ENCODE measurements at regions not wholly inside any gene's neighbourhood (a gene's known extent, or its start where the extent isn't known, plus 50 kb on each side); places are given as distances from the start of the nearest gene placed in this dataset.
"Not testable (repeated sequence)": the region's sequence is repeated elsewhere in the genome, so short reads cannot be mapped to it uniquely, and the experiment has no call there.

GRCh38 chr14:51465486-51465885 lies 186.2 kb upstream of the FRMD6 start:
- no peaks in the 10 kb centered on the region for H3K4me1 Mint-ChIP-seq
- no peak overlapping the region for H3K27ac Mint-ChIP-seq (ENCODE audit: unreplicated experiment)
- H3K9me3 Mint-ChIP-seq: no peaks in the 10 kb centered on the region
- no peaks in the 10 kb centered on the region for H3K27me3 Mint-ChIP-seq (ENCODE audit: low read depth)
- no peak overlapping the region for H3K4me3 Mint-ChIP-seq
- TF ChIP-seq CTCF (conservative IDR thresholded peaks at IDR 0.05): no peak
- peaks cover 2% of the 10 kb centered on the region for H3K36me3 Mint-ChIP-seq (ENCODE audit: low read depth)
- no peak for DNase-seq (ENCODE audit: low read depth, low spot score)

DNA sequence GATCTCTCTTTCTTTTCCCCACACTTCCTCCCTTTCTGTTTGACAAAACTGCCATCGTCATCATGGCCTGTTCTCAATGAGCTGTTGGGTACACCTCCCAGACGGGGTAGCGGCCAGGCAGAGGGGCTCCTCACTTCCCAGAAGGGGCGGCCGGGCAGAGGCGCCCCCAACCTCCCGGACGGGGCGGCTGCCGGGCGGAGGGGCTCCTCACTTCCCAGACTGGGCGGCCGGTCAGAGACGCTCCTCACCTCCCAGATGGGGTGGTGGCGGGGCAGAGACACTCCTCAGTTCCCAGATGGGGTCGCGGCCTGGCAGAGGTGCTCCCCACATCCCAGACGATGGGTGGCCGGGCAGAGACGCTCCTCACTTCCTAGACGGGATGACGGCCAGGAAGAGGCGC lies 184.3 kb upstream of the FRMD6 start:
- not testable (repeated sequence) for H3K9me3 Mint-ChIP-seq; H3K4me3 Mint-ChIP-seq; H3K36me3 Mint-ChIP-seq (ENCODE audit: low read depth); H3K27ac Mint-ChIP-seq (ENCODE audit: unreplicated experiment); H3K27me3 Mint-ChIP-seq (ENCODE audit: low read depth); DNase-seq (ENCODE audit: low read depth, low spot score); H3K4me1 Mint-ChIP-seq

- DNase-seq (ENCODE audit: low read depth, low spot score): no peak
- Mint-ChIP-seq H3K4me1 (peaks cover under 1% of the 10 kb centered on the region), H3K9me3 (no peaks in the 10 kb centered on the region), H3K4me3 (no peak overlapping the region), H3K27me3 (ENCODE audit: low read depth) (no peaks in the 10 kb centered on the region), H3K36me3 (ENCODE audit: low read depth) (peaks cover 2% of the 10 kb centered on the region), H3K27ac (ENCODE audit: unreplicated experiment) (no peak overlapping the region)
- TF ChIP-seq CTCF (conservative IDR thresholded peaks at IDR 0.05): no peak
Measured at GRCh38 chr14:51468523-51468922, 183.2 kb upstream of the FRMD6 start.

- no peak for DNase-seq (ENCODE audit: low read depth, low spot score)
- Mint-ChIP-seq H3K4me1 (peaks cover 9% of the 10 kb centered on the region), H3K27me3 (ENCODE audit: low read depth) (no peaks in the 10 kb centered on the region), H3K27ac (ENCODE audit: unreplicated experiment) (no peak overlapping the region), H3K36me3 (ENCODE audit: low read depth) (no peaks in the 10 kb centered on the region), H3K9me3 (no peaks in the 10 kb centered on the region), H3K4me3 (no peak overlapping the region)
- TF ChIP-seq CTCF (conservative IDR thresholded peaks at IDR 0.05): no peak
Measured at GRCh38 chr14:51472881-51473280, 178.8 kb upstream of the FRMD6 start.

- H3K4me1 Mint-ChIP-seq: peaks cover 9% of the 10 kb centered on the region
- H3K27me3 Mint-ChIP-seq (ENCODE audit: low read depth): no peaks in the 10 kb centered on the region
- no peaks in the 10 kb centered on the region for H3K9me3 Mint-ChIP-seq
- TF ChIP-seq CTCF (conservative IDR thresholded peaks at IDR 0.05): no peak
- H3K4me3 Mint-ChIP-seq: no peak overlapping the region
- H3K36me3 Mint-ChIP-seq (ENCODE audit: low read depth): no peaks in the 10 kb centered on the region
- H3K27ac Mint-ChIP-seq (ENCODE audit: unreplicated experiment): no peak overlapping the region
- DNase-seq (ENCODE audit: low read depth, low spot score): no peak
Measured at GRCh38 chr14:51473351-51473750, 178.4 kb upstream of the FRMD6 start.

- no peak overlapping the region for H3K27ac Mint-ChIP-seq (ENCODE audit: unreplicated experiment)
- no peaks in the 10 kb centered on the region for H3K36me3 Mint-ChIP-seq (ENCODE audit: low read depth)
- H3K9me3 Mint-ChIP-seq: no peaks in the 10 kb centered on the region
- no peaks in the 10 kb centered on the region for H3K27me3 Mint-ChIP-seq (ENCODE audit: low read depth)
- H3K4me1 Mint-ChIP-seq: peaks cover 9% of the 10 kb centered on the region
- no peak overlapping the region for H3K4me3 Mint-ChIP-seq
- DNase-seq (ENCODE audit: low read depth, low spot score): no peak
- no peak for TF ChIP-seq CTCF (conservative IDR thresholded peaks at IDR 0.05)
Measured at GRCh38 chr14:51473808-51474565, 177.7 kb upstream of the FRMD6 start.

Measured in neural crest cell (in vitro differentiated cells).